EH (cell line): ENCODE measurements at regions not wholly inside any gene's neighbourhood (a gene's known extent, or its start where the extent isn't known, plus 50 kb on each side); places are given as distances from the start of the nearest gene placed in this dataset.

ENCODE experiments used
- DNase-seq: peaks from one replicate; pipeline ENCODE4 v3.0.0-alpha.2; 2015; ENCODE audit warnings: low read depth

DNA sequence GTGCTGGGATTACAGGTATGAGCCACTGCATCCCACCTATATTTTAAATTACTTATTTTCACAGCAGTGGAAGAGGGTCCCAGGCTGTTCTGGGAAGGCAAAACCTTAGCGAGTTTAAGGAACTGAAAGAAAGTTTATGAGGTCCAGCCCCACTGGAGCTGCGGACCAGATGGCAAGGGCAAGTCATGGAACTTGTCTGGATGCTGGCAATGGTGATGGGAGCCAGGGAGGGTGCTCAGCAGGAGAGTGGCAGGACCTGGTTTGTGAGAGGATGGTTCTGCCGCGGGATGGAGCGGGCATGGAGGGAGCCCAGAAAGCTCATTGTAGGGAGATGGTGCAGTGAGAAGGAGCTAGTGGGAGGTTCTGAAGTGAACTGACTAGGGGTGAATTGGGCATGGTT is 50.6 kb upstream of the SLC45A1 start:
- DNase-seq: no peak

DNA sequence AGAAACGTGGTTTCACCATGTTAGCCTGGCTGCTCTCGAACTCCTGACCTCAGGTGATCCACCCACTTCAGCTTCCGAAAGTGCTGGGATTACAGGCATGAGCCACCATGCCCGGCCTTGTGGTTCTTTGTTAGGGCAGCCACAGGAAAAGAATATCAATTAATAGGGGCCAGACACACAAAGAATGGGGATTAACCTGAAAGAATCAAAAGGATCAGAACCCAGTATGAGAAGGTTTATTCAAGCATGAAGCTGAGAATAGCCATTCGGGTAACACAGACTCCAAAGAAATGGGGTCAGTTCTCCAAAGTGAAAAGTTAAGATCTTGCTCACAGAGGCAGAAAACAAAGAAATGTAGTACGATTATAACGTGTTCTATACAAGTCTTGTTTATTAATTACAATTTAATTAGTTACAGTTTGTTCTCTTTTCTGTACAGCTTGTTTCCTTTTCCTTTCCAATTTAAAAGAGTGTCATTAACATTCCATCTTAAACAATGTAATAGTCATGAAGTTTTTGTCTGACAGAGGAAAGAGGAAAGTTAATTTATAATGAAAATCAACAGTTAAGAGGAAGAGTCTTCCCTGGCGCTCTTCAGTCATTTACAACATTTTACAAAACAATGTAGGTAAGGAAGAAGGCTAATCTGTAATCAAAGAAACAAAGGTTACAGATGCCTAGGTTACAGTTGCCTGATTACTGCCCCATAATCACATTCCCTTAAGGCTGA is 51.3 kb upstream of the SLC45A1 start:
- DNase-seq: no peak

GRCh38 chr1:8263791-8264190 is 54.1 kb upstream of the SLC45A1 start:
- peak; percentile 9 for DNase-seq

DNA sequence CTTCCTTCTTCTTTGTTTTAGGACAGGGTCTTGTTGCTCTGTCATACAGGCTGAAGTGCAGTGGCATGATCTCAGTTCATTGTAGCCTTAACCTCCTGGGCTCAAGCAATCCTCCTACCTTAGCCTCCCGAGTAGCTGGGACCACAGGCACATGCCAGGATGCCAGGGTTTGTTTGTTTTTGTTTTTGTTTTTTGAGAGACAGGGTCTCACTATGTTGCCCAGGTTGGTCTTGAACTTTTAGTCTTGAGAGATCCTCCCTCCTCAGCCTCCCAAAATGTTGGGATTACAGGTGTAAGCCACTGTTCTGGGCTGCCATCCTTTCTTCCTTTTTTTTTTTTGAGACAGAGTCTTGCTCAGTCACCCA is 56.5 kb upstream of the SLC45A1 start:
- no peak for DNase-seq

DNA sequence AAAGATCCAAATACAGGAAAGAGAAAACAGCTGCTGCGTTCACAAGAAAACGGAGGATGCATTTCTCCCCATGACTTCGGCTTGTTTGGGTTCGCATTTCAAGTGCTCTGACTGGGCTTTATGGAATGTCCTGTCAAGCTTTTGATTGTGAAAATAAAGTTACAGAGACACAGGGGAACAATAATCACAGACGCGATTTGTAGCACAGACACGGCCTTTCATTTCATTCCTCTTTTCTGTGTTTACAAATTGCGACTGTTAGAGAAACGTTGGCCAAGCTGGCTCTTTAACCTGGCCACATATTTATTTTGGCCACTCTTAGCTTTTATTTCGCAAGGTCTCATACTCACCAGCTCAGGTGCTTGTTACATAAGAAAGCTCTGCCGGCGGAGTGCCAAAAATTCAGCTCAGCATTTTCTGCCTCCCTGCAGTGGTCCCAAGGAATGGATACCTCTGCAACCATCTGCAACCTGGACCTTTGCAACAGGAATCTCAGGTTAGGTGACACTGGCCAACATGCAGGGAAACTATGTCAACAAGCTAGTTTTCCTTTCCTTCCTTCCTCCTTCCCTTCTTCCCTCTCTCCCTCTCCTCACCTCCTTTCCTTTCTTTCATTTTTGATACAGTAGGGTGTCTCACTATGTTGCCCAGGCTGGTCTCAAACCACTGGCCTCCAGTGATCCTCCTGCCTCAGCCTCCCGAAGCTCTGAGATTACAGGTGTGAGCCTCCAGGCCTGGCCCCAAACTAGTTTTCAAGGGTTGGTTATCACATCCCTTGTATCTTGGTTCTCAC is 58.2 kb upstream of the SLC45A1 start:
- peak; percentile 78 for DNase-seq

DNA sequence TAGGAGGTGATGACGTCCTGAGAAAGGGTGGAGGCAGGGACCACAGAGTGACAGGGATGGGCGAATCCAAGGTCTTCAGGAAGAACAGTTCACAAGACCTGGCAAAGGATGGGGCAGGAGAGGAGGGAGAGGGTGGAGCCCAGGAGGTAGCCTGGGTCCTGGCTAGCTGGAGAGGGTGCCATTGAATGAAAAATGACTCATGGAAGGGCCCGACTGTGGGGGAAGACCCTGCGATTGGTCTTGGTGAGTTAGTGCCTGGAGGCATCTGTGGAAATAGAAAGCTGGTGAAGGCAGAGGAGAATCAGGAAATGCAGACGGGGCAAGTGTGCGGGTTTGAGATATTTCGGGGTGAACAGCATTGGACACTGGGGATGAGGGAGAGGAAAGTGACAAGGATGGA is 60.3 kb upstream of the SLC45A1 start:
- DNase-seq: peak; percentile 19

- no peak for DNase-seq
Observed at GRCh38 chr1:8256321-8256720, 61.6 kb upstream of the SLC45A1 start.

GRCh38 chr1:8255712-8256111 is 62.2 kb upstream of the SLC45A1 start:
- no peak for DNase-seq

- DNase-seq: no peak
Observed at GRCh38 chr1:8252266-8252951, 65.5 kb upstream of the SLC45A1 start.

- no peak for DNase-seq
Observed at GRCh38 chr1:8251635-8252034, 66.3 kb upstream of the SLC45A1 start.

GRCh38 chr1:8249838-8250237 is 68.1 kb upstream of the SLC45A1 start:
- DNase-seq: no peak

DNA sequence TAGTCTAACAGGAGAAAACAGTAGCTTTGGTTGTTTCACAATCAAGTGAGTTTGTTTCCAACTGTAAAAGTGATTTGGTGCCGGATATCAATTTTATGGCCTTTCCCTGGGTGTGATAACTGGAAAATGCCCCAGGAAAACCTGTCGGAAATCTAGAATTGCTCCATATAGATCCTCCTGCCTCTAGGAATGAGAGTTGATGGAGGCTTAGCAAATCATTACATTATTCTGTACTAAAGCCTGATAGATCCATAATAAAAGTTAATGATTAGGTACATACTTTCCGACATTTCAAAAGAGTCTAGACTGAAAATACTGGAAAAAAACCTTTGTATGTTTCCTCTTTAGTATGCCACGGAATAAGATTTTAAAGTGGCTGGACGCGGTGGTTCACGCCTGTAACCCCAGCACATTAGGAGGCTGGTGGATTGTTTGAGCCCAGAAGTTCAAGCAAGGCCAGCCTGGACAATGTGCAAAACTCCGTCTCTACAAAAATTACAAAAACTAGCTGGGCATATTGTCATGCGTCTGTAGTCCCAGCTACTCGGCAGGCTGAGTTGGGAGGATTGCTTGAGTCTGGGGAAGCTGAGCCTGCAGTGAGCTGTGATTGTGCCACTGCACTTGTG is 70.0 kb upstream of the SLC45A1 start:
- DNase-seq: no peak

DNA sequence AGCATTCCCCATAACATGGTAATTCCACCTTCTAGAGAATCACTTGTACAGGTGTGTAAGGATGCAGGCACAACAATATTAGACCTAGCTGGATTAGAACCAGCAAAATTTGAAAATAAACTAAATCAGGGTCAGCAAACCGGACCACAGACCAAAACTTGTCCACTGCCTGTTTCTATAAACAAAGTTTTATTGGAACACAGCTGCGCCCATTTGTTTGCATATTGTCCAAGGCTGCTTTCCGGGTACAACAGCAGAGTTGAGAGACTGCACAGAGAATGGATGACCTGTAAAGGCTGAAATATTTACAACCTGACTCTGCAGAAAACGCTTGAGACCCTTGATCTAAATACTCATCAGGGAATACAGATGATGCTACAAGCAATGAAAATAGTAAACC is 73.6 kb upstream of the SLC45A1 start:
- DNase-seq: no peak

DNA sequence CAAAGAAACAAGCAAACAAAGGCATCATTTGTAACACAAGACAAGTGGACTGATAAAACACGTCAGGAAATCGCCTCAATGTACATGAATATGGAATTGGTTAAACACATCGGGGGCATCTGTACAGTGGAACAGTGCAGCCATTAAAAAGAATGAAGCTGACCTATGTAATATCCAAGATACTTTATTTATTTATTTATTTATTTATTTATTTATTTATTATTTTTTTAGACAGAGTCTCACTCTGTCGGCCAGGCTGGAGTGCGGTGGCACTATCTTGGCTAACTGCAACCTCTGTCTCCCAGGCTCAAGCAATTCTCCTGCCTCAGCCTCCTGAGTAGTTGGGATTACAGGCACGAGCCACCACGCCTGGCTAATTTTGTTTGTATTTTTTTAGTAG is 75.4 kb upstream of the SLC45A1 start:
- DNase-seq: no peak

- DNase-seq: no peak
Observed at GRCh38 chr1:8241417-8242014, 76.4 kb upstream of the SLC45A1 start.

- DNase-seq: peak; percentile 18
Observed at GRCh38 chr1:8239306-8240023, 78.4 kb upstream of the SLC45A1 start.

DNA sequence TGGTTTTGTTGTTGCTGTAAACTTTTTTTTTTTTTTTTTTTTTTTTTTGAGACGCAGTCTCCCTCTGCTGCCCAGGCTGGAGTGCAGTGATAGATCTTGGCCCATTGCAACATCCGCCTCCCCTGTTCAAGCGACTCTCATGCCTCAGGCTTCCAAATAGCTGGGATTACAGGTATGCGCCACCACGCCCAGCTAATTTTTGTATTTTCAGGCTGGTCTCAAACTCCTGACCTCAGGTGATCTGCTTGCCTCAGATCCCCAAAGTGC is 78.9 kb upstream of the SLC45A1 start:
- peak; percentile 54 for DNase-seq

DNA sequence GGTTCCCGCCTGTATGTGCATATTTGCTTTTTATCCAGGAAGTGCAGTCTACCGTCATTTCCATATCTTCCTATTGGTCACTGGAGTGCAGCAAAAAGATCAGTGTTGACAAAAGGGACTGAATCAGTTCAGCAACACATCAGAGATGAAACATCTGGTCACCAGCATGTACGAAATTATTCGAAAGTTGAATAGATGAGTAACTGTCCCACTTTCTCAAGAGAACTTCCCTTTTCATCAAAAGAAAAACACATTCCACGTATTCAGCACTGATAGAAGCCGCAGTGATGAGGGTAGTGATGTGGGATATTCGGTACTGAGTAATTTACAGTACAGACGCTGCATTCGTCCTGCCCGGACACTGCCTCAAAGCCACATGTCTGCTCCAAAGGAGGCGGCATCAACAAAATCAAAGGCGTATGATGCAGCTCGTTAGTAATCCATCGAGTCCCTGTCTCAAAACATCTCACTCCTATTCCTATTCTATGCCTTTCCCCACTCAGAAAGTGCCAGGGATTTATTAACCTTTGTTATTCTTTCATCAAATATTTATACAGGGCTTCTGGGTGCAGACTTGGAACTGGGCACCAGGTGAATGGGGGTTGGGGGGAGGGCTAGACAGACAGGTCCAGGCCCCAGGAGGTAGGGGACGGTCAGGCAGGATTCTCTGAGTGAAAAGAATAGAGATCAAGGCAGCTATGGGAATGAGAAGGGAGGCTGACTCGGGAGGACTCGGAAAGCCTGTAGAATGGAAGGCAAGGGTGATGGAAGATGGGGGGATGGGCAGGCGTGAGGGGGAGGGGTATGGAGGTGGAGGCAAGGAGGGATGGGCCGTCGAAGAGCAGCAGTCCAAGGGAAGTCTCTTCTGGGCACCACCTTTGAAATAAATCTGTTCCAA is 79.5 kb upstream of the SLC45A1 start:
- peak; percentile 92 for DNase-seq

DNA sequence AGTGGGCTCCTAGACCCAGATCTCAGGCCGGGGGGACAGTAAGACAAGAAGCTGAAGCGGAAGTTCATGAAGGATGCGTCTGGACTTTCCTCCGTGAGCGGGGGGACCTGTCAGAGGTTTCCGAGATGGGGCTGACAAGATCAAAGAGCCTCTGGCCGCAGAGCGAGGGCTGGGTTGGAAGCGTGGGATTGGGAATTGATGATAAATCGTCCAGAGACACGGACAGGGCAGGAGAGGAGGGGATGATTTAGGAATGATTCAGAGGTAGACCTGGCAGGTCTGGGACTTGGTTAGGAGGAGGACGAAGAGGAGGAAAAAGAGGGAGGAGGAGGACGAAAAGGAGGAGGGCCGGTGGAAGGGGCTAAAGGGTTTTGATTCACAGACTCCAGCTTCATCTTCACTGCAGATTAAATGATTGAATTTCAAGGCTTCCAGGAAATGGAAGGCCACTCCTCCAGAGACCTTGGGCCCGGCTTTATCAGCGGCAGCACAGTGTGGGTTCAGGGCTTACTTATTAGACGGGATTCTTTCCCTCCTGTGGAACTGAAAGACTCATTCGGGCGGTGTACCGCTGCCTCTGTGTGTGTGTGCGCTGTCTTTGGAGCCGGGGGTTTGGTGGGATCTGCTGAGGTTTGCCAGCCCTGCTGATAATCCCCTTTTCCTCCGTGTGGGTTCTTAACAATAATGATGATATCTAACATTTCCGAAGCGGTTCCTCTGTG is 85.7 kb upstream of the SLC45A1 start:
- no peak for DNase-seq

GRCh38 chr1:8230292-8230621 is 87.7 kb upstream of the SLC45A1 start:
- DNase-seq: no peak
